H1 (cell line): ENCODE measurements at regions not wholly inside any gene's neighbourhood (a gene's known extent, or its start where the extent isn't known, plus 50 kb on each side); places are given as distances from the start of the nearest gene placed in this dataset.

ENCODE experiments used
- BCL11A ChIP-seq, 2 experiments: IDR thresholded peaks; one replicate each; pipeline ENCODE4 v1.6.1; 2011; ENCODE audit warnings: low read depth in 2 of 2, low read length in 2 of 2, mild to moderate bottlenecking in 2 of 2
- CREB1 ChIP-seq: IDR thresholded peaks from 2 replicates; pipeline ENCODE4 v1.6.1; 2012; ENCODE audit warnings: inconsistent platforms
- EGR1 ChIP-seq: IDR thresholded peaks from 2 replicates; pipeline ENCODE4 v1.6.1; 2011; ENCODE audit warnings: low read depth, low read length, borderline replicate concordance
- MAFK ChIP-seq: IDR thresholded peaks from 2 replicates; pipeline ENCODE4 v1.6.1; 2012; ENCODE audit warnings: low read depth, mild to moderate bottlenecking, improper control_type of control experiment, low read length
- SP1 ChIP-seq: IDR thresholded peaks from 2 replicates; pipeline ENCODE4 v1.6.1; 2011; ENCODE audit warnings: low read depth, low read length
- SUZ12 ChIP-seq: fragments of 200-600 bp; sonication (generic); IDR thresholded peaks from 2 replicates; pipeline ENCODE4 v1.6.1; 2012; ENCODE audit warnings: mild to moderate bottlenecking, inconsistent platforms, low read length, moderate library complexity, mixed read lengths

- TF ChIP-seq SUZ12 (no peak), MAFK (no peak), SP1 (no peak), BCL11A (IDR thresholded peaks at IDR 0.05; ENCODE audit: low read depth in 2 of 2, low read length in 2 of 2) (no peak), EGR1 (no peak), CREB1 (no peak)
Observed at GRCh38 chrX:20499763-20500162, 233.1 kb upstream of the RPS6KA3 start (continued).
